ENCODE measurements at regions not wholly inside any gene's neighbourhood (a gene's known extent, or its start where the extent isn't known, plus 50 kb on each side); places are given as distances from the start of the nearest gene placed in this dataset.

DNA sequence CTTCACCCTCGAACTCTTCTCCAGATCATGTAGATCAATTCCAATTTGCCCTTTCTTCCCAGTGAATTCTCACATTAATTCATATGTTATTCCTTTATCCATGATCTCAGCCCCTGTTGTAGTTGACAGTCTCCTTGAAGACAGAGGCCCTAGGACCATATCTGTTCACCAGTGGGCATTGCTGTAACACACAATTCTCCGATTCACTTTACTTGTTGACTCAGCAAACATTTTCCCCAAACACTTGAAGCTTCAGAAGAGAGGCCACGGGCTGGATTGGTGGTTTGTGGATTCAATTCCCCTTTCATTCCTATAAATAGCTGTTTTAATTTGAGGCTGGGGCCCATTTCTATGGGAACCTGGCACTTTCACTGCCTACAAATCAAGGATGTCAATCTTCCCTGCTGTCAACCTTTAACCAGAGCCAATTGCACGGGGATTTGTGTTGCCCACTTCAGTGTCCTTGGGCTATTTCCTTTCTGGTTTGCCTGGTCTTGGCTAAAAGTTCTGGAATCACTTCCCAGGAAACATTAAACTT lies 393.0 kb upstream of the KIRREL3 start:
- H3K4me2 ChIP-seq = no peak overlapping the region
- no peak for TF ChIP-seq NANOG (IDR thresholded peaks at IDR 0.05; ENCODE audit: borderline replicate concordance)
- TF ChIP-seq STAT1 (IDR thresholded peaks at IDR 0.05; ENCODE audit: unreplicated experiment) = no peak
- no peak for TF ChIP-seq CREB1 (CRISPR knock-in tag; IDR thresholded peaks at IDR 0.05; ENCODE audit: low read depth)
- TF ChIP-seq, protein P1, sequence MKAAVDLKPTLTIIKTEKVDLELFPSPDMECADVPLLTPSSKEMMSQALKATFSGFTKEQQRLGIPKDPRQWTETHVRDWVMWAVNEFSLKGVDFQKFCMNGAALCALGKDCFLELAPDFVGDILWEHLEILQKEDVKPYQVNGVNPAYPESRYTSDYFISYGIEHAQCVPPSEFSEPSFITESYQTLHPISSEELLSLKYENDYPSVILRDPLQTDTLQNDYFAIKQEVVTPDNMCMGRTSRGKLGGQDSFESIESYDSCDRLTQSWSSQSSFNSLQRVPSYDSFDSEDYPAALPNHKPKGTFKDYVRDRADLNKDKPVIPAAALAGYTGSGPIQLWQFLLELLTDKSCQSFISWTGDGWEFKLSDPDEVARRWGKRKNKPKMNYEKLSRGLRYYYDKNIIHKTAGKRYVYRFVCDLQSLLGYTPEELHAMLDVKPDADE (IDR thresholded peaks at IDR 0.05) = no peak
- TF ChIP-seq, protein P2, sequence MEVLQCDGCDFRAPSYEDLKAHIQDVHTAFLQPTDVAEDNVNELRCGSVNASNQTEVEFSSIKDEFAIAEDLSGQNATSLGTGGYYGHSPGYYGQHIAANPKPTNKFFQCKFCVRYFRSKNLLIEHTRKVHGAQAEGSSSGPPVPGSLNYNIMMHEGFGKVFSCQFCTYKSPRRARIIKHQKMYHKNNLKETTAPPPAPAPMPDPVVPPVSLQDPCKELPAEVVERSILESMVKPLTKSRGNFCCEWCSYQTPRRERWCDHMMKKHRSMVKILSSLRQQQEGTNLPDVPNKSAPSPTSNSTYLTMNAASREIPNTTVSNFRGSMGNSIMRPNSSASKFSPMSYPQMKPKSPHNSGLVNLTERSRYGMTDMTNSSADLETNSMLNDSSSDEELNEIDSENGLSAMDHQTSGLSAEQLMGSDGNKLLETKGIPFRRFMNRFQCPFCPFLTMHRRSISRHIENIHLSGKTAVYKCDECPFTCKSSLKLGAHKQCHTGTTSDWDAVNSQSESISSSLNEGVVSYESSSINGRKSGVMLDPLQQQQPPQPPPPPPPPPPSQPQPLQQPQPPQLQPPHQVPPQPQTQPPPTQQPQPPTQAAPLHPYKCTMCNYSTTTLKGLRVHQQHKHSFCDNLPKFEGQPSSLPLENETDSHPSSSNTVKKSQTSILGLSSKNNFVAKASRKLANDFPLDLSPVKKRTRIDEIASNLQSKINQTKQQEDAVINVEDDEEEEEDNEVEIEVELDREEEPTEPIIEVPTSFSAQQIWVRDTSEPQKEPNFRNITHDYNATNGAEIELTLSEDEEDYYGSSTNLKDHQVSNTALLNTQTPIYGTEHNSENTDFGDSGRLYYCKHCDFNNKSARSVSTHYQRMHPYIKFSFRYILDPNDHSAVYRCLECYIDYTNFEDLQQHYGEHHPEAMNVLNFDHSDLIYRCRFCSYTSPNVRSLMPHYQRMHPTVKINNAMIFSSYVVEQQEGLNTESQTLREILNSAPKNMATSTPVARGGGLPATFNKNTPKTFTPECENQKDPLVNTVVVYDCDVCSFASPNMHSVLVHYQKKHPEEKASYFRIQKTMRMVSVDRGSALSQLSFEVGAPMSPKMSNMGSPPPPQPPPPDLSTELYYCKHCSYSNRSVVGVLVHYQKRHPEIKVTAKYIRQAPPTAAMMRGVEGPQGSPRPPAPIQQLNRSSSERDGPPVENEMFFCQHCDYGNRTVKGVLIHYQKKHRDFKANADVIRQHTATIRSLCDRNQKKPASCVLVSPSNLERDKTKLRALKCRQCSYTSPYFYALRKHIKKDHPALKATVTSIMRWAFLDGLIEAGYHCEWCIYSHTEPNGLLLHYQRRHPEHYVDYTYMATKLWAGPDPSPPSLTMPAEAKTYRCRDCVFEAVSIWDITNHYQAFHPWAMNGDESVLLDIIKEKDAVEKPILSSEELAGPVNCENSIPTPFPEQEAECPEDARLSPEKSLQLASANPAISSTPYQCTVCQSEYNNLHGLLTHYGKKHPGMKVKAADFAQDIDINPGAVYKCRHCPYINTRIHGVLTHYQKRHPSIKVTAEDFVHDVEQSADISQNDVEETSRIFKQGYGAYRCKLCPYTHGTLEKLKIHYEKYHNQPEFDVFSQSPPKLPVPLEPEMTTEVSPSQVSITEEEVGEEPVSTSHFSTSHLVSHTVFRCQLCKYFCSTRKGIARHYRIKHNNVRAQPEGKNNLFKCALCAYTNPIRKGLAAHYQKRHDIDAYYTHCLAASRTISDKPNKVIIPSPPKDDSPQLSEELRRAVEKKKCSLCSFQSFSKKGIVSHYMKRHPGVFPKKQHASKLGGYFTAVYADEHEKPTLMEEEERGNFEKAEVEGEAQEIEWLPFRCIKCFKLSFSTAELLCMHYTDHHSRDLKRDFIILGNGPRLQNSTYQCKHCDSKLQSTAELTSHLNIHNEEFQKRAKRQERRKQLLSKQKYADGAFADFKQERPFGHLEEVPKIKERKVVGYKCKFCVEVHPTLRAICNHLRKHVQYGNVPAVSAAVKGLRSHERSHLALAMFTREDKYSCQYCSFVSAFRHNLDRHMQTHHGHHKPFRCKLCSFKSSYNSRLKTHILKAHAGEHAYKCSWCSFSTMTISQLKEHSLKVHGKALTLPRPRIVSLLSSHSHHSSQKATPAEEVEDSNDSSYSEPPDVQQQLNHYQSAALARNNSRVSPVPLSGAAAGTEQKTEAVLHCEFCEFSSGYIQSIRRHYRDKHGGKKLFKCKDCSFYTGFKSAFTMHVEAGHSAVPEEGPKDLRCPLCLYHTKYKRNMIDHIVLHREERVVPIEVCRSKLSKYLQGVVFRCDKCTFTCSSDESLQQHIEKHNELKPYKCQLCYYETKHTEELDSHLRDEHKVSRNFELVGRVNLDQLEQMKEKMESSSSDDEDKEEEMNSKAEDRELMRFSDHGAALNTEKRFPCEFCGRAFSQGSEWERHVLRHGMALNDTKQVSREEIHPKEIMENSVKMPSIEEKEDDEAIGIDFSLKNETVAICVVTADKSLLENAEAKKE (CRISPR knock-in tag; IDR thresholded peaks at IDR 0.05) = no peak
- no peak for TF ChIP-seq POLR2AphosphoS5 (IDR thresholded peaks at IDR 0.05; ENCODE audit: low read depth)
- TF ChIP-seq, protein P3, sequence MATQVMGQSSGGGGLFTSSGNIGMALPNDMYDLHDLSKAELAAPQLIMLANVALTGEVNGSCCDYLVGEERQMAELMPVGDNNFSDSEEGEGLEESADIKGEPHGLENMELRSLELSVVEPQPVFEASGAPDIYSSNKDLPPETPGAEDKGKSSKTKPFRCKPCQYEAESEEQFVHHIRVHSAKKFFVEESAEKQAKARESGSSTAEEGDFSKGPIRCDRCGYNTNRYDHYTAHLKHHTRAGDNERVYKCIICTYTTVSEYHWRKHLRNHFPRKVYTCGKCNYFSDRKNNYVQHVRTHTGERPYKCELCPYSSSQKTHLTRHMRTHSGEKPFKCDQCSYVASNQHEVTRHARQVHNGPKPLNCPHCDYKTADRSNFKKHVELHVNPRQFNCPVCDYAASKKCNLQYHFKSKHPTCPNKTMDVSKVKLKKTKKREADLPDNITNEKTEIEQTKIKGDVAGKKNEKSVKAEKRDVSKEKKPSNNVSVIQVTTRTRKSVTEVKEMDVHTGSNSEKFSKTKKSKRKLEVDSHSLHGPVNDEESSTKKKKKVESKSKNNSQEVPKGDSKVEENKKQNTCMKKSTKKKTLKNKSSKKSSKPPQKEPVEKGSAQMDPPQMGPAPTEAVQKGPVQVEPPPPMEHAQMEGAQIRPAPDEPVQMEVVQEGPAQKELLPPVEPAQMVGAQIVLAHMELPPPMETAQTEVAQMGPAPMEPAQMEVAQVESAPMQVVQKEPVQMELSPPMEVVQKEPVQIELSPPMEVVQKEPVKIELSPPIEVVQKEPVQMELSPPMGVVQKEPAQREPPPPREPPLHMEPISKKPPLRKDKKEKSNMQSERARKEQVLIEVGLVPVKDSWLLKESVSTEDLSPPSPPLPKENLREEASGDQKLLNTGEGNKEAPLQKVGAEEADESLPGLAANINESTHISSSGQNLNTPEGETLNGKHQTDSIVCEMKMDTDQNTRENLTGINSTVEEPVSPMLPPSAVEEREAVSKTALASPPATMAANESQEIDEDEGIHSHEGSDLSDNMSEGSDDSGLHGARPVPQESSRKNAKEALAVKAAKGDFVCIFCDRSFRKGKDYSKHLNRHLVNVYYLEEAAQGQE (IDR thresholded peaks at IDR 0.05; ENCODE audit: unreplicated experiment) = no peak
- TF ChIP-seq ZNF114 (CRISPR knock-in tag; IDR thresholded peaks at IDR 0.05) = no peak
- TF ChIP-seq, protein P4, sequence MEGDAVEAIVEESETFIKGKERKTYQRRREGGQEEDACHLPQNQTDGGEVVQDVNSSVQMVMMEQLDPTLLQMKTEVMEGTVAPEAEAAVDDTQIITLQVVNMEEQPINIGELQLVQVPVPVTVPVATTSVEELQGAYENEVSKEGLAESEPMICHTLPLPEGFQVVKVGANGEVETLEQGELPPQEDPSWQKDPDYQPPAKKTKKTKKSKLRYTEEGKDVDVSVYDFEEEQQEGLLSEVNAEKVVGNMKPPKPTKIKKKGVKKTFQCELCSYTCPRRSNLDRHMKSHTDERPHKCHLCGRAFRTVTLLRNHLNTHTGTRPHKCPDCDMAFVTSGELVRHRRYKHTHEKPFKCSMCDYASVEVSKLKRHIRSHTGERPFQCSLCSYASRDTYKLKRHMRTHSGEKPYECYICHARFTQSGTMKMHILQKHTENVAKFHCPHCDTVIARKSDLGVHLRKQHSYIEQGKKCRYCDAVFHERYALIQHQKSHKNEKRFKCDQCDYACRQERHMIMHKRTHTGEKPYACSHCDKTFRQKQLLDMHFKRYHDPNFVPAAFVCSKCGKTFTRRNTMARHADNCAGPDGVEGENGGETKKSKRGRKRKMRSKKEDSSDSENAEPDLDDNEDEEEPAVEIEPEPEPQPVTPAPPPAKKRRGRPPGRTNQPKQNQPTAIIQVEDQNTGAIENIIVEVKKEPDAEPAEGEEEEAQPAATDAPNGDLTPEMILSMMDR (conservative IDR thresholded peaks at IDR 0.05; ENCODE audit: low read depth in 2 of 2) = no peak
- TF ChIP-seq ZNF331 (CRISPR knock-in tag; IDR thresholded peaks at IDR 0.05; ENCODE audit: low read depth) = no peak
- no peak for TF ChIP-seq JUNB (IDR thresholded peaks at IDR 0.05; ENCODE audit: unreplicated experiment)

More for the DNA sequence above, 393.0 kb upstream of the KIRREL3 start:
- Histone ChIP-seq H3K27me3 (ENCODE audit: insufficient read depth) (no peaks in the 10 kb centered on the region), H3K9me2 (ENCODE audit: insufficient read depth) (peaks cover 22% of the 10 kb centered on the region; the same call in 1 of the 2 replicates), H4K20me1 (replicated peaks; ENCODE audit: insufficient read depth) (no peaks in the 10 kb centered on the region), H3K79me2 (replicated peaks; ENCODE audit: insufficient read depth) (no peaks in the 10 kb centered on the region), H3K36me3 (ENCODE audit: insufficient read depth) (no peaks in the 10 kb centered on the region), H2AFZ (no peak overlapping the region), H3K4me3 (no peak overlapping the region), H3F3A (replicated peaks; ENCODE audit: low read depth) (no peaks in the 10 kb centered on the region), H3K27ac (ENCODE audit: low read depth) (no peak overlapping the region), H3K4me1 (ENCODE audit: insufficient read depth) (peaks cover 10% of the 10 kb centered on the region; the same call in 1 of the 2 replicates)
- ATAC-seq = no peak
- peaks cover 9% of the 10 kb centered on the region; the same call in 2 of the 3 replicates for H3K9me3 Mint-ChIP-seq
- no peak for DNase-seq (ENCODE audit: low spot score)
- no peak overlapping the region for H3K27ac Mint-ChIP-seq
- H3K4me3 Mint-ChIP-seq = no peak overlapping the region
- H3K27me3 Mint-ChIP-seq (ENCODE audit: insufficient read depth, low read depth, poor library complexity) = peaks cover 4% of the 10 kb centered on the region
- peaks cover 7% of the 10 kb centered on the region; the same call in 1 of the 3 replicates for H3K36me3 Mint-ChIP-seq (ENCODE audit: low read depth)
- H3K4me1 Mint-ChIP-seq = peaks cover 14% of the 10 kb centered on the region

All from GM23338 (cell line).